Activated CD8-positive, alpha-beta memory T cell treated with anti-CD3 and anti-CD28 coated beads, Interleukin-2, amount 10 ng/mL, durations not matched to agents 7 days and 5 days (primary cell): ENCODE measurements at regions not wholly inside any gene's neighbourhood (a gene's known extent, or its start where the extent isn't known, plus 50 kb on each side); places are given as distances from the start of the nearest gene placed in this dataset.

Experiments
- ATAC-seq: fragments of 150-1000 bp; cut with Tn5 transposase; one replicate; pipeline ENCODE4 v1.10.0; 2021; ENCODE audit warnings: moderate library complexity
- CTCF ChIA-PET: fragments of 350-600 bp; sonication (Branson Sonifier 250); formaldehyde crosslinking; loops from one replicate; lab custom pipeline; 2021; ENCODE audit warnings: antibody characterized with exemption; lab: Charles Lee
- DNase-seq: peaks from one replicate; pipeline ENCODE4 v3.0.0-alpha.2; 2020
- H3K27ac Mint-ChIP-seq: one replicate; pipeline ENCODE4 v1.8.0; 2021; ENCODE audit warnings: mild to moderate bottlenecking, mixed read lengths
- H3K27me3 Mint-ChIP-seq: one replicate; pipeline ENCODE4 v1.8.0; 2021; ENCODE audit warnings: mixed read lengths
- H3K36me3 Mint-ChIP-seq: one replicate; pipeline ENCODE4 v1.8.0; 2021; ENCODE audit warnings: mild to moderate bottlenecking, mixed read lengths
- H3K4me1 Mint-ChIP-seq: one replicate; pipeline ENCODE4 v1.8.0; 2021; ENCODE audit warnings: mixed read lengths
- H3K4me3 Mint-ChIP-seq: one replicate; pipeline ENCODE4 v1.8.0; 2021; ENCODE audit warnings: mild to moderate bottlenecking, moderate library complexity, mixed read lengths
- H3K9me3 Mint-ChIP-seq: one replicate; pipeline ENCODE4 v1.8.0; 2022; ENCODE audit warnings: low read depth, mixed read lengths

DNA sequence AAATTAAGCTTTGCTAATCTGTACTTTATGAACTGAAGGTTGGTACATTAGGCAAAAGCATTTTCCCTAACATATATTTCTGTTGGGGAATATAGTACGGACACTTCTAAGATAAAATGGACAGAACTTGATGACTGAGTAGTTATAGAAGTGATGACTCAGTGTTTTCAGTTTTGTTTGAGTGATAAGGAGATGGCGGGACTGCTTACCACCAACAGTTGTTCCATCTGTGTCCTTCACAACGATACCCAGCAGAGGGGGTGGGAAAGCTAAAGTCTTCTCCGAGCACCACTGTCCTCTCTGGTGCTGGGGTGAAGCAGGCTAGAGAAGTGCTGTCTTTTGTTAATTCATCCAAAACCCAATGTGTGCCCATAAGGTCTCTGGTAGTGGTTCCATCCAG lies 195.8 kb downstream of the CD47 start:
- Mint-ChIP-seq H3K27me3 (peaks cover 48% of the 10 kb centered on the region), H3K4me1 (peaks cover 2% of the 10 kb centered on the region), H3K4me3 (no peak overlapping the region), H3K27ac (no peak overlapping the region), H3K36me3 (peaks cover 2% of the 10 kb centered on the region), H3K9me3 (no peaks in the 10 kb centered on the region)
- CTCF ChIA-PET, result no interaction called here
- DNase-seq, result no peak
- ATAC-seq, result no peak

DNA sequence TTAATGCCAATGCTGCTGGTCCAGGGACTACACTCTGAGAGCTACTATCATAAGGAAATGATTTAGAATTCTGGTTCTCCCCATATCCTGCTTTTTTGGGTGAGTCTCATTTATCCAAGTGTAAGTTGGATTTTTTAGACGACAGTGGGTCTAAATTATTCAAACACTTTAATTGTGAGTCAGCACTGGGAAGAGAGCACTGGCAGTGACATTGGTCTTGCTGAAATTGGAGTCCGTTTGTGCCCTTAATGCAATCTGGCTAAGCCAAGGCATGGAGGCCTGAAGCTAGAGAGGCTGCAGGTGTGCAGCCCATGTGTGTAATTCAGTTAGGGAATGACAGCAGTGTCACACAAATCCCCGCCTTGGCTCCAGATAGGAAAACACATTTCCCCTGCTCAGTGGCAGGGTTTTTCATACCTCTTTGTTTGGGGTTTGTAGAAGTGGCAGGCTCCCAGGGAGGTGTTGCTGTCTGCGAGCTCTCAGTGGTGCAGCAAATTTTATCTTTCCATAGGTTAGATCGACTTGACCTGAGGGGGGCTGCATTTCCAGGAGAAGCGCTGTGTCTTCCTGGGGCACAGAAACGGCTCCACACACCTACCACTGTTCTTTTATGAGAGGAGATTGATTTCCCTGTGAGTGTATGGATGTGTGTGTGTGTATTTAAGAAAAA lies 197.7 kb downstream of the CD47 start:
- ATAC-seq (no peak), DNase-seq (no peak)
- H3K9me3 Mint-ChIP-seq, result no peaks in the 10 kb centered on the region
- H3K4me3 Mint-ChIP-seq, result no peak overlapping the region
- peaks cover 2% of the 10 kb centered on the region for H3K4me1 Mint-ChIP-seq
- H3K27ac Mint-ChIP-seq, result no peak overlapping the region
- peaks cover 4% of the 10 kb centered on the region for H3K36me3 Mint-ChIP-seq
- H3K27me3 Mint-ChIP-seq, result peaks cover 44% of the 10 kb centered on the region
- CTCF ChIA-PET, result no interaction called here

DNA sequence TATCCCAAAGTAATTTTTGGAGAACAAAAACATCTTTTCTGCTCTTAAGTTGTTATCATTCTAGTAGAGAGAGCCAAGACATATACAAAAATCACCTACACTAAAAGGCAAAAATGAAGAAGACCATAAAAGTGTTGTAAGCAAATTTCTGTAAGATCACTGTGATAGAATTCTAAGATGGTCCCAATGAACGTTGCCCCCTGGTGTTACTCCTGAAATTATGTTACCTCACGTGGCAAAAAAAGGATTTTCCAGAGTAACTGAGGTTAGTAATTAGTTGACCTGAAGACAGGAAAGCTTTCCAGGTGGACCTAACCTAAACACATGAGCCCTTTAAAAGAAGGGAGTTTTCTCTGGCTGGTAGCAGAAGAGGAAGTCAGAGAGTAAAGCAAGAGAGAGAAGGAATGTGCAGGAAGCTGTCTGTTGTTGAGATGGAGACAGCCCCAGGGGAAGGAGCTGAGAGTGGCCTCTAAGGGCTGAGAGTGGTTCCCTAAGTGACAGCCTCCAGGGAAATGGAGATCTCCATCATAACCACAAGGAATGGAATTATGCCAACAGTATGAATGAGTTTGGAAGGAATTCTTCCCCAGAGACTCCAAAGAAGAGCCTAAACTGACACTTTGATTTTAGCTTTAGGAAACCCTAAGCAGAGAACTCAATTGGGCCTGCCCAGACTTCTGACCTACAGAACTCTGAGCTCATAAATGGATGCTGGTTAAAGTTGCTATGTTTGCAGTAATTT lies 205.9 kb downstream of the CD47 start:
- no peaks in the 10 kb centered on the region for H3K9me3 Mint-ChIP-seq
- no peaks in the 10 kb centered on the region for H3K27me3 Mint-ChIP-seq
- CTCF ChIA-PET, result interaction anchor here (0.7 kb wide), 1 partner anchor 15 kb away, joined by 3 read pairs; no protein-coding TSS in a partner anchor
- no peaks in the 10 kb centered on the region for H3K4me1 Mint-ChIP-seq
- ATAC-seq, result no peak
- peaks cover 2% of the 10 kb centered on the region for H3K36me3 Mint-ChIP-seq
- H3K27ac Mint-ChIP-seq, result no peak overlapping the region
- DNase-seq, result no peak
- H3K4me3 Mint-ChIP-seq, result no peak overlapping the region

DNA sequence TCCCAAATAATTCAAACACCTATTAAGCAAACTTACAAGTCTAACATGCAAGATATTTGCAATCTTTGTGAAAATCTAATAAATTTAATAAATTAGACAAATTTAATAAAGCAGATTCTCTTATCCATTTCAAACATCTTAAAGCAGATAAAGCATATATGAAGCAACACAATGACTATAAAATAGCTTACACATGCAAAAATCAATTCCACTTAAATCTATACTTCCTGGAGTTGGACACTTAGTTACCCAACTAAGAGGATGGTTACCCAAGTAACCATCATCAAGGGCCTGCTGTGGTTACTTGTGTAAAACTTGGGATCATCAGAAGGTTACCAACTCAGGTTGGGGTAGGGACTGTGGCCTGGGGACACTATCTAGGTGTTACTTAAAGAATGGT lies 206.8 kb downstream of the CD47 start:
- H3K27ac Mint-ChIP-seq, result no peak overlapping the region
- no peaks in the 10 kb centered on the region for H3K4me1 Mint-ChIP-seq
- H3K27me3 Mint-ChIP-seq, result no peaks in the 10 kb centered on the region
- ATAC-seq (no peak), DNase-seq (no peak)
- CTCF ChIA-PET, result no interaction called here
- H3K9me3 Mint-ChIP-seq, result no peaks in the 10 kb centered on the region
- H3K4me3 Mint-ChIP-seq, result no peak overlapping the region
- H3K36me3 Mint-ChIP-seq, result peaks cover under 1% of the 10 kb centered on the region

DNA sequence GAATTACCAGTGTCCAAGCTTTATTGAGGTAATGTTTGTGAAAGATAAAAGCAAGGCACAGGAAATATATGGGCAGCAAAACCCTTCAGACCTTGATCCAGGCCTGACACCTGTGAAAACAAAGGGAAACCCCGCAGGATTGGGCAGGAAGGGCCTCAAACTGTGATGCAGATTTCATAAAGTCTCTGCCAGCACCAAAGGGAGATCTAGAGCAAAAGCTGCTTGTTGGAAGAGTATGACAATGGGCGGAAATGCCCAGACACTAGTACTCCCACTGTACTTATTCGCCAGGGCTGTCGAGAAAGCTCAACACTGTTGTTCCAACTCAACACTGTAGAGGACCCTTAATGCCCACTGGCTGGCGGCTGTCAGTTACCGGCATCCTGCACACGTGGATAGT lies 207.9 kb downstream of the CD47 start:
- H3K27me3 Mint-ChIP-seq, result no peaks in the 10 kb centered on the region
- no peaks in the 10 kb centered on the region for H3K36me3 Mint-ChIP-seq
- ATAC-seq (no peak), DNase-seq (no peak)
- H3K4me1 Mint-ChIP-seq, result no peaks in the 10 kb centered on the region
- H3K9me3 Mint-ChIP-seq, result no peaks in the 10 kb centered on the region
- CTCF ChIA-PET, result no interaction called here
- H3K27ac Mint-ChIP-seq, result no peak overlapping the region
- H3K4me3 Mint-ChIP-seq, result no peak overlapping the region

DNA sequence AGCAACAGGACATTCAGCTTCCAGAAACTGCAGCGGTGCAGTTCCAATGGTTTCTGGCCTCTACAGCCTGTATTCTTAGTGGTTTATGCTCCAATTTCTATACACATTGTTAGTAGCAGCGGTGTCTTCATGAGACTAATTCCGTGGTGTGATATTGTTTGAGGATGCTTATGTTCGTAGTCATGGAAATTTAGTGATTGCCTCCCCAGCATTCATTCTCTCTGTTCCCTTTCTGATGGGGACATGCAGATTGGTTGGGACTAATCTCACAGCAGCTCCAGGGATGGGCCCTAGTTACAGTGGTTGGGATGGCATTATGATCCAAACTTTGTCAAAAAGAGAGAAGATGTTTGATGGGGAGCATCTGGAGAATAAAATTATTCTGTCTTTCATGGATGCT lies 208.6 kb downstream of the CD47 start:
- CTCF ChIA-PET, result no interaction called here
- no peaks in the 10 kb centered on the region for H3K9me3 Mint-ChIP-seq
- no peak for ATAC-seq

DNA sequence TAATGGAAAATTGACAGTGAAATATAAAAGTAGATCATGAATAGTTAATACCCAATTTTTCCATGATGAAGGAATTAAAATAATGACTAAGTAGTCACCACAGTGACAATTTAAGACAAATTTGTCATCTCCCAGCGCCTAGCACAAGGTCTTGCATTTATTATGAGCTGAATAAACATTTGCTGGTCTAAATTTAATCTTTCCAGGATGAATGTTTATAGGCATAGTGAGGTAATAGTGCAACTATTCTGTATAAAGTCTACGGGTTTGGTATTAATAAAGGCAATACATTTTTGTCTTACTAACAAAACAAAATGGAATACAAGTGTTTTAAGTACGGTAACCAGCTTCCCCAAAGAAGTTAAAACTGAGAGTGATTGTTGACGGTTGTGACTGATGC lies 209.3 kb downstream of the CD47 start:
- CTCF ChIA-PET, result interaction anchor here (0.9 to 1.1 kb wide), 2 partner anchors 9 to 10 kb away, joined by 3 read pairs; no protein-coding TSS in a partner anchor
- no peak overlapping the region for H3K27ac Mint-ChIP-seq
- no peaks in the 10 kb centered on the region for H3K9me3 Mint-ChIP-seq
- no peaks in the 10 kb centered on the region for H3K36me3 Mint-ChIP-seq
- no peak overlapping the region for H3K4me3 Mint-ChIP-seq
- DNase-seq (no peak), ATAC-seq (no peak)
- H3K4me1 Mint-ChIP-seq, result no peaks in the 10 kb centered on the region
- no peaks in the 10 kb centered on the region for H3K27me3 Mint-ChIP-seq

More for the DNA sequence above, 208.6 kb downstream of the CD47 start:
- Mint-ChIP-seq H3K36me3 (no peaks in the 10 kb centered on the region), H3K4me1 (no peaks in the 10 kb centered on the region), H3K27ac (no peak overlapping the region), H3K27me3 (no peaks in the 10 kb centered on the region), H3K4me3 (no peak overlapping the region)
- DNase-seq, result no peak

DNA sequence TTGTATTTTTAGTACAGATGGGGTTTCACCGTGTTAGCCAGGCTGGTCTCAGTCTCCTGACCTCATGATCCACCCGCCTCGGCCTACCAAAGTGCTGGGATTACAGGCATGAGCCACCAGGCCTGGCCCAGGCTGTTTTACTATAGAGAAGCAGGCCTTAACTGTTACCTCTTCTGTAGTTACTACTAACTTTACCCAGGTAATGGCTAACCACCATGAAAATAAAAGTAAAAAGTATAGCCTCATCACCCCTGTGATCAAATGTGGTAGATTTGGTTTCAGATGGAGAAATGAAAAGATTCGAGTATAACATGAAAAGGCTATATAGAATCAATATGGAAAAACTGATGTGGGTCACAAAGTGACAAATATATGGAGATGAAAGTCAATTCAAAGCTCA lies 210.1 kb downstream of the CD47 start:
- CTCF ChIA-PET, result interaction anchor here (1.1 kb wide), 1 partner anchor 8 kb away, joined by 3 read pairs; no protein-coding TSS in a partner anchor
- H3K27me3 Mint-ChIP-seq, result no peaks in the 10 kb centered on the region
- H3K4me1 Mint-ChIP-seq, result no peaks in the 10 kb centered on the region
- H3K9me3 Mint-ChIP-seq, result no peaks in the 10 kb centered on the region
- no peak overlapping the region for H3K27ac Mint-ChIP-seq
- ATAC-seq (no peak), DNase-seq (no peak)
- no peak overlapping the region for H3K4me3 Mint-ChIP-seq
- no peaks in the 10 kb centered on the region for H3K36me3 Mint-ChIP-seq

DNA sequence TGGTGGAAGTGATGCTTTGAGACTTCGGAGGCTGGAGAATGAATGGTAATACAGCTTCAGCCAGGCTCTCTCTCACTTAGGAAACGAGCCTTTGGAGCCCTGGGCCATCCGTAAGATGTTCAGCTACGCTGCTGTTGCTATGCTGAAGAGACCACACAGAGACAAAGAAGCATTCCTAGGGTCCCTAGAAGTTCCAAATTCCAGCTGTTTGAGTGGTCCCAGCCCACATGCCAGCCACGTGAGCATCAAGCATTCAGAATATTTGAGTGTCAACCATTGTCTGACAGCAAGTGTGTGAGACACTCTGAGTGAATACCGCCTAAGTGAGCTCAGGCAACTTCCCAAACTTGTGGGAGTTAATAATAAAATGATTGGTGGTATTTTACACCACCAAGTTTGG lies 212.9 kb downstream of the CD47 start:
- ATAC-seq, result no peak
- H3K36me3 Mint-ChIP-seq, result no peaks in the 10 kb centered on the region
- no peak overlapping the region for H3K4me3 Mint-ChIP-seq
- peaks cover 2% of the 10 kb centered on the region for H3K27me3 Mint-ChIP-seq
- H3K27ac Mint-ChIP-seq, result no peak overlapping the region
- no peak for DNase-seq
- no peaks in the 10 kb centered on the region for H3K9me3 Mint-ChIP-seq
- CTCF ChIA-PET, result no interaction called here
- no peaks in the 10 kb centered on the region for H3K4me1 Mint-ChIP-seq

DNA sequence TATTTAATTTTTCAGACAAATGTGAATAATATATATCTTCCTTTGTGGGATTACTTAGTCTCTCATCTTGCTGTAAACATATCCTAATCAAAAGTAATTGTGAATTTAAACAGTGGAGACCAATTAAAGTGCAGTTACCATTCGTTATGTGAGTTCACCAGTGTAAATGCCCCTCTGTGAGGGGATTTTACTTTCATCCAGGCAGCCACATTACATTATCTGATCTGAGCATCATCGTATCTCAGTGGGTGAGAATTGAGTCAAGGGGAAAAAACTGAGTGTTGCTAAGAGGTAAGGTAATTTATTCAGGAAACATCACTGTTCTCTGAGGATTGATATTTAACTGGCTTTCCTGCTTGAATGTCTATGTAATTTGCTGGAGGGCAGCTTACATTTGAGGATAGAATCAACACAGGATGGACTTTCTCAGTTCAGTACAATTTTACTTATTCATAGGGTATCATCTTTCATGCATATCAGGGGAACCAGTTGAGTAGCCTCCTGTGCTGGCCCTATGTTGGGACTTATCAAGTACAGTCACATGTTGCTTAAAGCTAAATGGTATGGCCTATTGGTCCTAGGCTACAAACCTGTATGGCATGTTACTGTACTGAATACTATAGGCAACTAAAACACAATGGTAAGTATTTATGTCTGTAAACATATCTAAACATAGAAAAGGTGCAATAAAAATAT lies 219.7 kb downstream of the CD47 start:
- CTCF ChIA-PET, result interaction anchor here (2.4 kb wide), 1 partner anchor 56 kb away, joined by 6 read pairs; no protein-coding TSS in a partner anchor
- H3K9me3 Mint-ChIP-seq, result no peaks in the 10 kb centered on the region
- DNase-seq (no peak), ATAC-seq (no peak)
- no peak overlapping the region for H3K27ac Mint-ChIP-seq
- H3K36me3 Mint-ChIP-seq, result peaks cover 4% of the 10 kb centered on the region
- peaks cover 8% of the 10 kb centered on the region for H3K4me1 Mint-ChIP-seq
- H3K4me3 Mint-ChIP-seq, result no peak overlapping the region
- H3K27me3 Mint-ChIP-seq, result peaks cover 7% of the 10 kb centered on the region

DNA sequence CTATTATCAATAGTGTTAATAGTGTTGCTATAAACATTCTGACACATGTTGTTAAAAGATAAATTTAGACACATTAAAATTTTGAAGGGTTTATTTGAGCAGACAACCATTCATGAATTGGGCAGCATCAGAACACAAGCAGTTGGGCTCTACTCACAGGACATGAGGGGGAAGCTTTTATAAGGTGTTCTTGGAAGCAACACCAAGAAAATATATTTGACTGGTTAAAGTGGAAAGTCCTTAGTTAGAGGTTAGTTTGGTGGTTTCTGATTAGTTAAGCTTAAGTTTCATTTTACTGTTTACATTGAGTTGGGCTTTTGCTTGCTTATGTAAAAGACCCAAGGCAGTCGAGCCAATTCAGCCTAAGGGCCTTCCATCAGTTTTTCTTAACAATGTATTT lies 220.7 kb downstream of the CD47 start:
- peaks cover 4% of the 10 kb centered on the region for H3K36me3 Mint-ChIP-seq
- H3K27ac Mint-ChIP-seq, result no peak overlapping the region
- CTCF ChIA-PET, result no interaction called here
- ATAC-seq (no peak), DNase-seq (no peak)
- peaks cover 8% of the 10 kb centered on the region for H3K4me1 Mint-ChIP-seq
- H3K27me3 Mint-ChIP-seq, result peaks cover 8% of the 10 kb centered on the region
- H3K4me3 Mint-ChIP-seq, result no peak overlapping the region
- no peaks in the 10 kb centered on the region for H3K9me3 Mint-ChIP-seq

DNA sequence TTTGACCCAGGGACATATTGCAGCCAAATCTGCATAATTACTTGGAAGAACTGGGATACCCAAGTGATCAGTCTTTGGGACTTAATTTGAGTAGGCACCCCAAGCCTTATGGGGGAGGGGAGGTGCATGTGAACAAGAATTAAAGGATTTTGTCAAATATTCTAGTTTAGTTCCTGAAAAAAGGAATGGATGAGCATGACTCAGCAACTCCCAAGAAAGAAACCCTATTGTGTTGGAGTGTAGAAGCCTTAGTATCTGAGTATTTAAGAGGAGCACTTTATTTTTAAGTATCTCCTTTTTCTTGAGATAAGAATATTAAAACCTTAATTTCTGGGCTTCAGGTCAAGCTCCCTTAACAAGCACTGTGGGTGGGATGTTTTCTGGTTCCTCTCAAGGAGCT lies 222.4 kb downstream of the CD47 start:
- ATAC-seq (no peak), DNase-seq (no peak)
- CTCF ChIA-PET, result no interaction called here
- no peak overlapping the region for H3K4me3 Mint-ChIP-seq
- peaks cover 9% of the 10 kb centered on the region for H3K27me3 Mint-ChIP-seq
- H3K27ac Mint-ChIP-seq, result no peak overlapping the region
- no peaks in the 10 kb centered on the region for H3K9me3 Mint-ChIP-seq
- peaks cover 8% of the 10 kb centered on the region for H3K4me1 Mint-ChIP-seq
- peaks cover 4% of the 10 kb centered on the region for H3K36me3 Mint-ChIP-seq

DNA sequence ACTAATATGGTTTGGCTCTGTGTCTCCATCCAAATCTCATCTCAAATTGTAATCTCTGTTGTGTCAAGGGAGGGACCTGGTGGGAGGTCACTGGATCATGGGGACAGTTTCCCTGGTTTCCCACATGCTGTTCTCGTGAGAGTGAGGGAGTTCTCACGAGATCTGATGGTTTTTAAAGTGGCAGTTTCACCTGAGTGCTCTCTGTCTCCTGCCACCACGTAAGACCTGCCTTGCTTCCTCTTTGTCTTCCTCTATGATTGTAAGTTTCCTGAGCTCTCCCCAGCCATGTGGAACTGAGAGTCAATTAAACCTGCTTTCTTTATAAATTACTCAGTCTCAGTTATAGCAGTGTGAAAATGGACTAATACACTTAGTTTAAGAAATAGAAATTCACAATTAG lies 228.9 kb downstream of the CD47 start:
- H3K4me1 Mint-ChIP-seq, result no peaks in the 10 kb centered on the region
- CTCF ChIA-PET, result no interaction called here
- no peaks in the 10 kb centered on the region for H3K36me3 Mint-ChIP-seq
- no peak overlapping the region for H3K4me3 Mint-ChIP-seq
- ATAC-seq, result no peak
- no peak for DNase-seq
- H3K27me3 Mint-ChIP-seq, result peaks cover 9% of the 10 kb centered on the region
- H3K27ac Mint-ChIP-seq, result no peak overlapping the region
- no peaks in the 10 kb centered on the region for H3K9me3 Mint-ChIP-seq

DNA sequence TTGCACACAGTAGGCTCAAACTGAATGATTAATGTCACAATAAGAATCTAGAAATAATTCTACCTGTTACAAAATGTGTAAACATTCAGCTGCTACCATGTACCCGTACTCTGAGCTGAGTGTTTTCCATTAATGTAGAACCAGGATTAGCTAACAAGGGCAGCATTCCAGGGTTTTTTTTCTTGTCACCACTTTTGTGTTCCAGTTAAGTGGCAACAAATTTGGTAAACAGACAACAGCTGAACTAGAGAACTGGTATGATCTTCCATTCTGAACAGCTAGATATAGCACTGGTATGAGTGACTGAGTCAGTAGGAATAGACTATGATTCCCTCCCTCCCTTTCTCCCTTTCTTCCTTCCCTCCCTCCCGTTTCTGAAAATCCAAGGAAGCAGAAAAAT lies 229.4 kb downstream of the CD47 start:
- Mint-ChIP-seq H3K4me1 (no peaks in the 10 kb centered on the region), H3K27ac (no peak overlapping the region), H3K9me3 (no peaks in the 10 kb centered on the region), H3K36me3 (no peaks in the 10 kb centered on the region), H3K4me3 (no peak overlapping the region), H3K27me3 (peaks cover 9% of the 10 kb centered on the region)
- CTCF ChIA-PET, result no interaction called here
- ATAC-seq (no peak), DNase-seq (no peak)
